Natural killer cell (primary cell): ENCODE measurements at regions not wholly inside any gene's neighbourhood (a gene's known extent, or its start where the extent isn't known, plus 50 kb on each side); places are given as distances from the start of the nearest gene placed in this dataset.

ENCODE experiments used
- ATAC-seq, 3 donors: fragments of 150-1000 bp in 2 of 3; fragments of 200-7000 bp in 1 of 3; cut with Tn5 transposase; 1 replicate in 1 of 3; 2 replicates in 2 of 3; pipeline ENCODE4 v1.10.0; 2021; ENCODE audit warnings: mild to moderate bottlenecking in 2 of 3, moderate library complexity in 2 of 3
- DNase-seq, 2 donors: peaks; one replicate each; pipeline versions ENCODE4 v3.0.0 to v3.0.0-alpha.2; 2013 to 2021; ENCODE audit warnings: mixed read lengths in 1 of 2
- H3K27ac ChIP-seq: one replicate; pipeline ENCODE4 v1.5.1; 2013; ENCODE audit warnings: mild to moderate bottlenecking, low read length
- H3K27me3 ChIP-seq: one replicate; pipeline ENCODE4 v1.6.1; 2013; ENCODE audit warnings: low read length; ENCODE audit not compliant: control insufficient read depth, insufficient read depth
- H3K36me3 ChIP-seq: one replicate; pipeline ENCODE4 v1.6.1; 2013; ENCODE audit warnings: low read length; ENCODE audit not compliant: control insufficient read depth, insufficient read depth
- H3K4me1 ChIP-seq: one replicate; pipeline ENCODE4 v1.6.1; 2013; ENCODE audit warnings: low read length; ENCODE audit not compliant: control insufficient read depth, insufficient read depth
- H3K4me3 ChIP-seq: one replicate; pipeline ENCODE4 v1.5.1; 2013; ENCODE audit warnings: low read length
- H3K9me3 ChIP-seq: one replicate; pipeline ENCODE4 v1.6.1; 2013; ENCODE audit warnings: low read length; ENCODE audit not compliant: control insufficient read depth, insufficient read depth
- H3K27ac Mint-ChIP-seq, 2 donors: one replicate each; pipeline ENCODE4 v1.8.0; 2022; ENCODE audit warnings: mild to moderate bottlenecking in 2 of 2, mixed read lengths in 2 of 2, moderate library complexity in 1 of 2
- H3K27me3 Mint-ChIP-seq, 2 donors: one replicate each; pipeline ENCODE4 v1.8.0; 2022; ENCODE audit warnings: low read depth in 2 of 2, mixed read lengths in 2 of 2
- H3K36me3 Mint-ChIP-seq: one replicate; pipeline ENCODE4 v1.8.0; 2022; ENCODE audit warnings: mixed read lengths
- H3K4me1 Mint-ChIP-seq, 2 donors: one replicate each; pipeline ENCODE4 v1.8.0; 2022; ENCODE audit warnings: mixed read lengths in 2 of 2
- H3K4me3 Mint-ChIP-seq: one replicate; pipeline ENCODE4 v1.8.0; 2022; ENCODE audit warnings: mild to moderate bottlenecking, moderate library complexity, mixed read lengths
- H3K9me3 Mint-ChIP-seq, 2 donors: one replicate each; pipeline ENCODE4 v1.8.0; 2022; ENCODE audit warnings: mixed read lengths in 2 of 2
- WGBS: methylation state at CpG from one replicate; pipeline ENCODE4 v1.1.7; 2013; ENCODE audit warnings: missing lambda C conversion rate; ENCODE audit not compliant: insufficient coverage; 5-methylcytosine and 5-hydroxymethylcytosine counted together
- intact Hi-C: fragments of 100-400 bp; cut with micrococcal nuclease; formaldehyde crosslinking; loops from one replicate; pipeline ENCODE4 v1.14.2; 2022
- TF ChIP-seq, protein P1 (sequence below): fragments of 200-600 bp; IDR thresholded peaks from one replicate; pipeline ENCODE4 v1.8.0; 2022; ENCODE audit warnings: antibody characterized with exemption

- DNase-seq, result no peak
- H3K36me3 Mint-ChIP-seq, result no peaks in the 10 kb centered on the region
- no peak overlapping the region for H3K4me3 ChIP-seq
- H3K9me3 ChIP-seq, result no peaks in the 10 kb centered on the region
- ATAC-seq, result no peak
- H3K4me3 Mint-ChIP-seq, result no peak overlapping the region
- no peaks in the 10 kb centered on the region for H3K36me3 ChIP-seq
- H3K27me3 Mint-ChIP-seq, result no peaks in the 10 kb centered on the region
- H3K27ac ChIP-seq, result no peak overlapping the region
- H3K27ac Mint-ChIP-seq, result no peak overlapping the region
- no peaks in the 10 kb centered on the region for H3K4me1 ChIP-seq
- intact Hi-C loops, result no loop called here
- peaks cover 15 to 18% of the 10 kb centered on the region in 2 donors for H3K9me3 Mint-ChIP-seq
- no peaks in the 10 kb centered on the region for H3K27me3 ChIP-seq
- 91% methylated on average over 3 of the region's 3 CpGs for WGBS
- TF ChIP-seq, protein P1, sequence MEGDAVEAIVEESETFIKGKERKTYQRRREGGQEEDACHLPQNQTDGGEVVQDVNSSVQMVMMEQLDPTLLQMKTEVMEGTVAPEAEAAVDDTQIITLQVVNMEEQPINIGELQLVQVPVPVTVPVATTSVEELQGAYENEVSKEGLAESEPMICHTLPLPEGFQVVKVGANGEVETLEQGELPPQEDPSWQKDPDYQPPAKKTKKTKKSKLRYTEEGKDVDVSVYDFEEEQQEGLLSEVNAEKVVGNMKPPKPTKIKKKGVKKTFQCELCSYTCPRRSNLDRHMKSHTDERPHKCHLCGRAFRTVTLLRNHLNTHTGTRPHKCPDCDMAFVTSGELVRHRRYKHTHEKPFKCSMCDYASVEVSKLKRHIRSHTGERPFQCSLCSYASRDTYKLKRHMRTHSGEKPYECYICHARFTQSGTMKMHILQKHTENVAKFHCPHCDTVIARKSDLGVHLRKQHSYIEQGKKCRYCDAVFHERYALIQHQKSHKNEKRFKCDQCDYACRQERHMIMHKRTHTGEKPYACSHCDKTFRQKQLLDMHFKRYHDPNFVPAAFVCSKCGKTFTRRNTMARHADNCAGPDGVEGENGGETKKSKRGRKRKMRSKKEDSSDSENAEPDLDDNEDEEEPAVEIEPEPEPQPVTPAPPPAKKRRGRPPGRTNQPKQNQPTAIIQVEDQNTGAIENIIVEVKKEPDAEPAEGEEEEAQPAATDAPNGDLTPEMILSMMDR, result no peak
- no peaks in the 10 kb centered on the region for H3K4me1 Mint-ChIP-seq
Observed at GRCh38 chr5:123951582-123951977, 439.6 kb downstream of the CSNK1G3 start.

GRCh38 chr5:123950701-123951581, 439.0 kb downstream of the CSNK1G3 start:
- Histone ChIP-seq H3K27me3 (no peaks in the 10 kb centered on the region), H3K4me1 (no peaks in the 10 kb centered on the region), H3K27ac (no peak overlapping the region), H3K9me3 (no peaks in the 10 kb centered on the region), H3K4me3 (no peak overlapping the region), H3K36me3 (no peaks in the 10 kb centered on the region)
- H3K36me3 Mint-ChIP-seq, result no peaks in the 10 kb centered on the region
- intact Hi-C loops, result no loop called here
- H3K27me3 Mint-ChIP-seq, result no peaks in the 10 kb centered on the region
- TF ChIP-seq, protein P1, result no peak
- no peak overlapping the region for H3K4me3 Mint-ChIP-seq
- H3K9me3 Mint-ChIP-seq, result peaks cover 13 to 18% of the 10 kb centered on the region in 2 donors
- no peaks in the 10 kb centered on the region for H3K4me1 Mint-ChIP-seq
- 64% methylated on average over 6 of the region's 10 CpGs for WGBS
- no peak for DNase-seq
- no peak overlapping the region for H3K27ac Mint-ChIP-seq
- ATAC-seq, result no peak

DNA sequence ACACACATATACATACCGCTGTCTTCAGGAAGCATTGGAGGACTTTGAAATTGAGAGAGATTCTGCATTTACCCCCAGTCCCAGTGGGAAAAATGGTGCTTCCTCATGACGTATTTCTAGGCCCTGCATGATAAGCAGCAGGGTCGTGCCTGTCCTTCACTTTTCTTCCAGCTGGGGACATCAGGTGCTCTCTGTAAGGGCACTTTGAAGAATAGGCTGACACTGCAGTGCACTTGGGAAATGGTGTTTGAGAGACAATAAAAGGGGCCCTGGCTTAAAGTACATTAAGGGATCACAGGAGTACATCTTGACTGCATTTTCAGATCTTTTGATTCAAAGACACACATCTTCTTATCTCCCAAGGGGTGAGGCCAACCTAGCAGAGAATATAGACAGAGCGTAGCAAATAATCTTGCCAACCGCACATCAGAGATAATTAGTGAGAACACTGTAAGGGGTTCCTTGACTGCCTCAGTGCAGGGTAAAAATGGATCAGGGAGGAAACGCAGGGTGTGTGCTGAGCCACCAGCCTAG, 437.9 kb downstream of the CSNK1G3 start:
- Histone ChIP-seq H3K9me3 (no peaks in the 10 kb centered on the region), H3K27ac (no peak overlapping the region), H3K36me3 (no peaks in the 10 kb centered on the region), H3K4me1 (no peaks in the 10 kb centered on the region), H3K27me3 (no peaks in the 10 kb centered on the region), H3K4me3 (no peak overlapping the region)
- Mint-ChIP-seq H3K4me3 (no peak overlapping the region), H3K9me3 (peaks cover 7 to 11% of the 10 kb centered on the region in 2 donors), H3K27me3 (no peaks in the 10 kb centered on the region), H3K27ac (no peak overlapping the region), H3K36me3 (no peaks in the 10 kb centered on the region), H3K4me1 (no peaks in the 10 kb centered on the region)
- intact Hi-C loops, result no loop called here
- 90% methylated on average over 5 of the region's 6 CpGs for WGBS
- ATAC-seq (no peak), DNase-seq (no peak)
- TF ChIP-seq, protein P1, result no peak
